ENCODE measurements at regions not wholly inside any gene's neighbourhood (a gene's known extent, or its start where the extent isn't known, plus 50 kb on each side); places are given as distances from the start of the nearest gene placed in this dataset.

DNA sequence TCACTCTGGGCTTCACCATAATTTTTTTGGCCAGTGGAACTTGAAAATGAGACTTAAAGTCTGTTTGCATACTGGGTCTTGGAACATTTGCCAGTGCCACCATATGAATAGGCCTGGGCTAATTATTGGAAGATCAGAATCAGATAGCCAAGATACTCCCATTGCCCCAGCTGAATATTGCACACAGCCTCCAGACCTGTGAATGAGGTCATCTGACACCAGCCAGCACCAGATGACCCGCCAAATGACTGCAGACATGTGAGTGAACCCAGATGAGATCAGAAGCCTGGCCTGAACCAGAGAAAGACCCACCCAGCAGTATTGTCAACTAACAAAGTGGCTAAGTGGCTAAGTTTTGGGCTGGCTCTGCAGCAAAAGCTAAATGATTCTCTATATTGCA is 220.5 kb upstream of the MPDZ start:
- no peak overlapping the region for H3K27ac Mint-ChIP-seq
- no peak for DNase-seq (ENCODE audit: low spot score in 2 of 2, unreplicated experiment in 2 of 2)
- TF ChIP-seq, protein P1, sequence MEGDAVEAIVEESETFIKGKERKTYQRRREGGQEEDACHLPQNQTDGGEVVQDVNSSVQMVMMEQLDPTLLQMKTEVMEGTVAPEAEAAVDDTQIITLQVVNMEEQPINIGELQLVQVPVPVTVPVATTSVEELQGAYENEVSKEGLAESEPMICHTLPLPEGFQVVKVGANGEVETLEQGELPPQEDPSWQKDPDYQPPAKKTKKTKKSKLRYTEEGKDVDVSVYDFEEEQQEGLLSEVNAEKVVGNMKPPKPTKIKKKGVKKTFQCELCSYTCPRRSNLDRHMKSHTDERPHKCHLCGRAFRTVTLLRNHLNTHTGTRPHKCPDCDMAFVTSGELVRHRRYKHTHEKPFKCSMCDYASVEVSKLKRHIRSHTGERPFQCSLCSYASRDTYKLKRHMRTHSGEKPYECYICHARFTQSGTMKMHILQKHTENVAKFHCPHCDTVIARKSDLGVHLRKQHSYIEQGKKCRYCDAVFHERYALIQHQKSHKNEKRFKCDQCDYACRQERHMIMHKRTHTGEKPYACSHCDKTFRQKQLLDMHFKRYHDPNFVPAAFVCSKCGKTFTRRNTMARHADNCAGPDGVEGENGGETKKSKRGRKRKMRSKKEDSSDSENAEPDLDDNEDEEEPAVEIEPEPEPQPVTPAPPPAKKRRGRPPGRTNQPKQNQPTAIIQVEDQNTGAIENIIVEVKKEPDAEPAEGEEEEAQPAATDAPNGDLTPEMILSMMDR (IDR thresholded peaks at IDR 0.05; ENCODE audit: unreplicated experiment) = no peak
- H3K4me1 Mint-ChIP-seq = peaks cover 8% of the 10 kb centered on the region
- H3K9me3 Mint-ChIP-seq = peaks cover 12% of the 10 kb centered on the region
- peaks cover 2% of the 10 kb centered on the region for H3K36me3 Mint-ChIP-seq
- no peak overlapping the region for H3K4me3 Mint-ChIP-seq
- H3K27me3 Mint-ChIP-seq (ENCODE audit: low read depth) = no peaks in the 10 kb centered on the region

DNA sequence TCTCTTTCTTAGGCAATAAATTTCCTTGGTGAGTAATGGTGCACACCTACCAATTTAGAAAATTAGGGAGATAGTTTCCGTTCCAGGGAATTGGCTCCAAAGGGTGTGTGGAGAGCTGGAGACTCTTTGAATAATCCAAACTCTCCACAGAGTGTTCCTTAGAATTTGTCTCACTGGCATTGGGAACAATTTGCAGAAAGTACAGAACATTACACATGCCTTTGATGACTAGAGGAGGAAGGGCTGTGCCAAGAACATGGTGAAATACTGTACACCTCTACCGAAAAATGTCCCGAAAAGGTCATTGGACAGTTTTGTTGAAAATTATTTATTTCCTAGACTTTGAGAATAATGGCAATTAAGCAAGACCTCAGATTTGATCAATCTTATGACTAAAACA is 214.2 kb upstream of the MPDZ start:
- Mint-ChIP-seq H3K4me3 (no peak overlapping the region), H3K27me3 (ENCODE audit: low read depth) (no peaks in the 10 kb centered on the region), H3K4me1 (peaks cover 23% of the 10 kb centered on the region), H3K36me3 (no peaks in the 10 kb centered on the region), H3K27ac (no peak overlapping the region), H3K9me3 (peaks cover 7% of the 10 kb centered on the region)
- TF ChIP-seq, protein P1 (IDR thresholded peaks at IDR 0.05; ENCODE audit: unreplicated experiment) = no peak
- no peak for DNase-seq (ENCODE audit: low spot score in 2 of 2, unreplicated experiment in 2 of 2)

DNA sequence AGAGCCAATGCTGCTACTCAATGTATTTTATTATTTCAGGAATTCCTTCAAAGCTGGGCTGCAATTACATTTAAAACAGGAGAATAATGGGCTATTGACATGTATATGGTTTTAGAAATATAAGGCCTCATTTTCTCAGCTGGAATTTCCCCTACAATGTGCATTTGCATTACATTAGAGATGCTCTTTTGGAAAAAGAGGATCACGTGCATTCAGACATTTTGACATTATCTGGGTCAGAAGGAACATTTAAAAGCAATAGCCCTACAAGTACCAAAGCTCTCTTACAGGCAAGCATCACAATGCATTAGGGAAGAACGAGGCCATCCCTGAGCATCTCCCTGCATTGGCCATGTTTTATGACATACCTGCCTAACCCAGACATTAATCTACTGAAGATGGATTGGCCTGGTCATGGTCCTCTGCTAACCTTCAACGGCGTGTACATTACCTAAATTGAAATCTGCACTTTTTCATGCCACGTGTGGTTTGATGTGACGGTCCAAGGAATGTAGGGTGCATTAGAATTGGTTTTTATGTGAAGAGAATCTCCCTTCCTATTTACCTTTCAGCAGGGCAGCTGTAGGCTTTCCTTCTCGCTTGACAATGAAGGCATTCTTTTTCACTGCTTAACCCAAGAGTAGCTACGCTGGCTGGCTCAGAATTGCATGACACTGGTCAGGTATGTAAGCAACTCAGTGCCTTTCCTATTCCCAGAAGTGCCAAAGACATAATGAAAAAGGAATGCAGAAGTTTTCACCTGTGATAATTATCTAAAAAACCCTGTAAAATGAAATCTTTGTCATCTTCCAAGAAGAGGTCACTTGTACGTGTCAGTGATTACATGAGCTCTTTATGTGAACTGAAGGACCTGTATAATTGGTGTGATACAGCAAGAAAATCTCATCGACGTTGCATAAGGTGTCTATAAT is 212.3 kb upstream of the MPDZ start:
- DNase-seq (ENCODE audit: low spot score in 2 of 2, unreplicated experiment in 2 of 2) = no peak
- Mint-ChIP-seq H3K27ac (no peak overlapping the region), H3K4me3 (no peak overlapping the region)

DNA sequence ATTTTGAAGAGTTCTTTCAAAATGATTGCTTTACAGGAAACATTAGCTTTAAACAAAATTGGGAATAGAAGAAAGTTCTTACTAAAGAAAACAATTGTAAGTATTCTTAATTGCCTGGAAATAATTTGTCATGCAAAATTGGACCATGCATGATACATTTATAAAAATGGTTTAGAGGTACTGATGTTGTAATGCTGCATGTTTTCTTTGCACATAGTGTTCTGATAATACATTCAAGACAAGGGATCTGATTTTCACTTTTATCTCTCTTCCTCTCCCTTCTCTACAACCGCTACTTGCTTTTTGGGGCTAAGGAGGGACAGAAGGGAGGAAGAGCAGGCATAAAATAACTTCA is 211.6 kb upstream of the MPDZ start:
- TF ChIP-seq, protein P1 (IDR thresholded peaks at IDR 0.05; ENCODE audit: unreplicated experiment) = no peak
- Mint-ChIP-seq H3K4me1 (peaks cover 41% of the 10 kb centered on the region), H3K9me3 (peaks cover 7% of the 10 kb centered on the region), H3K27me3 (ENCODE audit: low read depth) (no peaks in the 10 kb centered on the region), H3K27ac (no peak overlapping the region), H3K36me3 (no peaks in the 10 kb centered on the region), H3K4me3 (no peak overlapping the region)
- no peak for DNase-seq (ENCODE audit: low spot score in 2 of 2, unreplicated experiment in 2 of 2)

More for the DNA sequence above, 212.3 kb upstream of the MPDZ start:
- no peaks in the 10 kb centered on the region for H3K36me3 Mint-ChIP-seq
- peaks cover 7% of the 10 kb centered on the region for H3K9me3 Mint-ChIP-seq
- peaks cover 37% of the 10 kb centered on the region for H3K4me1 Mint-ChIP-seq
- TF ChIP-seq, protein P1 (IDR thresholded peaks at IDR 0.05; ENCODE audit: unreplicated experiment) = no peak
- no peaks in the 10 kb centered on the region for H3K27me3 Mint-ChIP-seq (ENCODE audit: low read depth)

DNA sequence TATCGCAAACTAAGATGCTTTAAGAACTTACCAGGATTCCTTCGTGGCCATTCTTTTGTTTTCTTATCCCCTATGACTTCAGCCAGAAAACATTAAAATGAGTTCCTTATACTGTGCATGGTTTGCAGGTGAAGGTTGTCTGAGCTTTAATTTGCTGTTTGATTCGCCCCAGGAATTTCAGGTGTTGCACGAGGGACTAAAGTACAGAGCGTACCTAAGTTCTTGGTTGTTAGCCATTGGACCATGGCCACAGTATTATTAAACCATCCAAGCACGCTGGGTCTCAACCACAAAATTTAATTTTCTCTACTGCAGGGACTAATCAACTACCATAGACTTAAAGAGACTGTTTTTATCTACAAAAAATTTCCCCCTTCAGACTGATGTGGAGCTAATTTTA is 208.4 kb upstream of the MPDZ start:
- H3K36me3 Mint-ChIP-seq = no peaks in the 10 kb centered on the region
- TF ChIP-seq, protein P1 (IDR thresholded peaks at IDR 0.05; ENCODE audit: unreplicated experiment) = no peak
- H3K4me3 Mint-ChIP-seq = no peak overlapping the region
- H3K9me3 Mint-ChIP-seq = peaks cover 15% of the 10 kb centered on the region
- no peaks in the 10 kb centered on the region for H3K27me3 Mint-ChIP-seq (ENCODE audit: low read depth)
- H3K27ac Mint-ChIP-seq = peak overlapping the region; percentile 26
- DNase-seq (ENCODE audit: low spot score in 2 of 2, unreplicated experiment in 2 of 2) = no peak
- peaks cover 41% of the 10 kb centered on the region for H3K4me1 Mint-ChIP-seq
